HEK293 (cell line): ENCODE measurements at regions not wholly inside any gene's neighbourhood (a gene's known extent, or its start where the extent isn't known, plus 50 kb on each side); places are given as distances from the start of the nearest gene placed in this dataset.

Source experiments
- SALL2 ChIP-seq: fragments of 450-650 bp; formaldehyde crosslinking; IDR thresholded peaks from 2 replicates; pipeline ENCODE4 v1.5.0; 2017; ENCODE audit warnings: missing biosample characterization, mild to moderate bottlenecking, missing genetic modification characterization, borderline replicate concordance
- TCF7L2 ChIP-seq: IDR thresholded peaks from 2 replicates; pipeline ENCODE4 v1.6.1; 2011; ENCODE audit warnings: low read depth, mild to moderate bottlenecking, inconsistent platforms, low read length, moderate library complexity, borderline replicate concordance
- ZBTB8A ChIP-seq: fragments of 450-650 bp; formaldehyde crosslinking; IDR thresholded peaks from 2 replicates; pipeline ENCODE4 v1.5.1; 2016; ENCODE audit warnings: missing biosample characterization, missing genetic modification characterization
- ZNF335 ChIP-seq: fragments of 450-650 bp; formaldehyde crosslinking; conservative IDR thresholded peaks from 2 replicates; pipeline ENCODE4 v1.5.1; 2016; ENCODE audit warnings: missing biosample characterization, missing genetic modification characterization
- ZNF544 ChIP-seq: fragments of 450-650 bp; formaldehyde crosslinking; IDR thresholded peaks from 2 replicates; pipeline ENCODE4 v1.5.0; 2017; ENCODE audit warnings: missing biosample characterization, missing genetic modification characterization
- TF ChIP-seq, protein P1 (sequence below): fragments of 450-650 bp; formaldehyde crosslinking; IDR thresholded peaks from 2 replicates; pipeline ENCODE4 v1.5.1; 2016; ENCODE audit warnings: missing biosample characterization, missing genetic modification characterization

DNA sequence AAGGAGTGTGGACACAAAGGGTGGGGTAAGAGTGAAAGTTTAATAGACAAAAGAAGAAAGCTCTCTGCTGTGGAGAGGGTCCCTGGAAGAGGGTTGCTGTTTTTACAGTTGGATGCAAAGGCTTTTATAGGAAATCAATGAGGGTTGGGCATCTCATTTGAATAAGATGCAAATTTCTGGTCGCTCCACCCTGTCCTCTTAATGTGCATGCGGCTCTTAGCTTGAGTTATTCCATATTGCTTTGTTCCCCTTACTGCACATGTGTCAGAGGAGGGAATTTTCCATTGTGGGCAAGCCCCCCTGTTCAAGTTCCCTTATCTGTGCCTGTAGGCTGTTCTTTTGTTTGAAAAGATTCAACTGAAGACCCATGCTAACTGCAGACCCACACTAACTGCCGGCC is 326.5 kb downstream of the BCL11A start:
- TF ChIP-seq ZBTB8A (tag by site-specific recombination) (no peak), SALL2 (no peak), ZNF335 (tag by site-specific recombination) (no peak), TCF7L2 (no peak), ZNF544 (tag by site-specific recombination) (no peak)
- TF ChIP-seq, protein P1, sequence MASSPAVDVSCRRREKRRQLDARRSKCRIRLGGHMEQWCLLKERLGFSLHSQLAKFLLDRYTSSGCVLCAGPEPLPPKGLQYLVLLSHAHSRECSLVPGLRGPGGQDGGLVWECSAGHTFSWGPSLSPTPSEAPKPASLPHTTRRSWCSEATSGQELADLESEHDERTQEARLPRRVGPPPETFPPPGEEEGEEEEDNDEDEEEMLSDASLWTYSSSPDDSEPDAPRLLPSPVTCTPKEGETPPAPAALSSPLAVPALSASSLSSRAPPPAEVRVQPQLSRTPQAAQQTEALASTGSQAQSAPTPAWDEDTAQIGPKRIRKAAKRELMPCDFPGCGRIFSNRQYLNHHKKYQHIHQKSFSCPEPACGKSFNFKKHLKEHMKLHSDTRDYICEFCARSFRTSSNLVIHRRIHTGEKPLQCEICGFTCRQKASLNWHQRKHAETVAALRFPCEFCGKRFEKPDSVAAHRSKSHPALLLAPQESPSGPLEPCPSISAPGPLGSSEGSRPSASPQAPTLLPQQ (tag by site-specific recombination) = no peak
